ENCODE measurements at regions not wholly inside any gene's neighbourhood (a gene's known extent, or its start where the extent isn't known, plus 50 kb on each side); places are given as distances from the start of the nearest gene placed in this dataset.

- ATAC-seq (replicated peaks in 1 of 2): no peak
- H3K27ac Mint-ChIP-seq: no peak overlapping the region
- DNase-seq: no peak
- no peak overlapping the region for H3K4me3 Mint-ChIP-seq
- H3K27me3 Mint-ChIP-seq (ENCODE audit: low read depth): no peaks in the 10 kb centered on the region
- no peaks in the 10 kb centered on the region for H3K36me3 Mint-ChIP-seq (ENCODE audit: insufficient read depth in 2 of 2)
- peaks cover 82% of the 10 kb centered on the region for H3K4me1 Mint-ChIP-seq (ENCODE audit: low read depth)
- no peaks in the 10 kb centered on the region for H3K9me3 Mint-ChIP-seq
Observed at GRCh38 chr20:50388733-50389437, 121.3 kb upstream of the PTPN1 start.

GRCh38 chr20:50389438-50389807 lies 120.8 kb upstream of the PTPN1 start:
- Mint-ChIP-seq H3K4me1 (ENCODE audit: low read depth) (peaks cover 76% of the 10 kb centered on the region), H3K9me3 (no peaks in the 10 kb centered on the region), H3K4me3 (no peak overlapping the region), H3K36me3 (ENCODE audit: insufficient read depth in 2 of 2) (no peaks in the 10 kb centered on the region), H3K27me3 (ENCODE audit: low read depth) (no peaks in the 10 kb centered on the region), H3K27ac (no peak overlapping the region)
- no peak for ATAC-seq (replicated peaks in 1 of 2)
- DNase-seq: no peak

DNA sequence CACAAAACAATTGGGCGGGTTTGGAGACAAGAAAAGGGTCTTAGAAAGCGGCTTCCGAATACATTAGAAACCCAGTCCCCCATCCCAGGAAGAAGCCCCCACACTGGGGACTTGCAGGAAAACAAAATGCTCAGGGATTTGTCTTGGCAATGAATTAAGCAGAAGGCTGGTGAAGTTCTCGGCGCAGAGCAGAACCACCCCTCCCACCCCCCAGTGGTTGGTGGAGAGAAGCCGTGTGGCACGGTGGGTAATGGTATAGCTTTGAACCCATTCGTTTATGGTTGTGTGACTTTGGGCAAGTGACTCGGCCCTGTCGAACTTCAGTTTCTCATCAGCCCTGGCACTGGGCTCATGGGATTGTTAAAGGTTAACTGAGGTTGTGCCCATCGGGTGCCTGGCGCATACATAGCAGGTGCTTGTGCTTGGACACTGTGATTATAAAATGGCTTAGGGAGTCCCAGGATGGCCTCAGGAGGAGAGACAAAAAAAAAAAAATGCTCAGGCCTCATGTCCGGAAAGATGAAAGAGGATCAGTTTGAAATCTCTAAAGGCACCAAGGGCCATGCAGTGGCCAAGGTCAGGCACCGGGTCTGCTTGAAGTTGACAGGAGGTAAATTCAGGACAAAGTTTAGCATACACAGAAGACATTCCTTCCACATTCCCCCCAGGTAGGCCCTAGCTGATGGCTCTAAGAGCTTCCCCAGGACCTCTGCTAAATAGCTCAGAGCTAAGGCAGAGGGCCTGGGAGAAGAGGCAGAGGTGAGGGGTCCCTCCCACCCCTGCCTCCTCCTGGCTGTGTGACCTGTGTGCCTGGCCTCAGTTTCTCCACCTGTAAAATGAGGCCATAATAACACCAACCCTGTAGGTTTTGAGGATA lies 120.1 kb upstream of the PTPN1 start:
- no peaks in the 10 kb centered on the region for H3K27me3 Mint-ChIP-seq (ENCODE audit: low read depth)
- no peak overlapping the region for H3K27ac Mint-ChIP-seq
- H3K9me3 Mint-ChIP-seq: no peaks in the 10 kb centered on the region
- H3K4me3 Mint-ChIP-seq: no peak overlapping the region
- no peak for DNase-seq
- H3K36me3 Mint-ChIP-seq (ENCODE audit: insufficient read depth in 2 of 2): no peaks in the 10 kb centered on the region
- ATAC-seq (replicated peaks in 1 of 2): no peak
- H3K4me1 Mint-ChIP-seq (ENCODE audit: low read depth): peaks cover 70% of the 10 kb centered on the region

DNA sequence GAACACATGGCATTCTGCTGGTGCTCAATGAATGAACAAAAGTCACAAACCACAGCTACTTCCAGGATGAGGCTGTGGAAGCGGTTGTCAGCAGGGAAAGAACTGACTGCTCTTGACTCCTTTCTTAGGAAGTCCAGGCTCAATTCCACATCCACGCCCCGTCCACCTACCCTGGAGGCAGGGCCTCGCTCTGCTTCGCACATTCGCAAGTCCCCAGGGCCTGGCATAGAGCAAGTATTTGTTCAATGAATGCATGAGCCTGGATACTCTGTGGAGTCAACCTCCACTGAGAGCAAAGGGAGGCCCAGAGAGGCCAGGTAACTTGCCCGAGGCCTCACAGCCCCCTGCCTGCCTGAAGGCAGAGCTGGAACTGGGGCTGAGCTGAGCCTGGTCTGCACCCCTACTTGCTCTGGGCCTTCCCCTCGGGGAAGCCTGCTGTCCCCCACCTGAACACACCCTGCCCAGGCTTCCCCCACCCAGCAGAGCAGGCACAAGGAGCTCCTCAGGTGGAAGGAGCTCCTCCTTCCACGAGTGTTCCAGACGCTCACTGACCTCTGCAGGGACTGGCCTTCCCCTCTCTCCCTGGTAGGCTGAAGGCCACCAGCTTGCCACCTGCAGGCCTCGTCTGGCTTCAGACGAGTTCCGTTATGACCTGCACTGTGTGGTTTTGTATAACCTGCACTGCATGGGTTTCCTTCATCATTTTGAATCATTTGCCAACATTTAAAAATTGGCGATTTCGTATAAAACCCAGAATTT lies 119.3 kb upstream of the PTPN1 start:
- no peaks in the 10 kb centered on the region for H3K36me3 Mint-ChIP-seq (ENCODE audit: insufficient read depth in 2 of 2)
- peaks cover 62% of the 10 kb centered on the region for H3K4me1 Mint-ChIP-seq (ENCODE audit: low read depth)
- no peaks in the 10 kb centered on the region for H3K9me3 Mint-ChIP-seq
- ATAC-seq (replicated peaks in 1 of 2) (no peak), DNase-seq (no peak)
- H3K27ac Mint-ChIP-seq: no peak overlapping the region
- H3K27me3 Mint-ChIP-seq (ENCODE audit: low read depth): no peaks in the 10 kb centered on the region
- no peak overlapping the region for H3K4me3 Mint-ChIP-seq

DNA sequence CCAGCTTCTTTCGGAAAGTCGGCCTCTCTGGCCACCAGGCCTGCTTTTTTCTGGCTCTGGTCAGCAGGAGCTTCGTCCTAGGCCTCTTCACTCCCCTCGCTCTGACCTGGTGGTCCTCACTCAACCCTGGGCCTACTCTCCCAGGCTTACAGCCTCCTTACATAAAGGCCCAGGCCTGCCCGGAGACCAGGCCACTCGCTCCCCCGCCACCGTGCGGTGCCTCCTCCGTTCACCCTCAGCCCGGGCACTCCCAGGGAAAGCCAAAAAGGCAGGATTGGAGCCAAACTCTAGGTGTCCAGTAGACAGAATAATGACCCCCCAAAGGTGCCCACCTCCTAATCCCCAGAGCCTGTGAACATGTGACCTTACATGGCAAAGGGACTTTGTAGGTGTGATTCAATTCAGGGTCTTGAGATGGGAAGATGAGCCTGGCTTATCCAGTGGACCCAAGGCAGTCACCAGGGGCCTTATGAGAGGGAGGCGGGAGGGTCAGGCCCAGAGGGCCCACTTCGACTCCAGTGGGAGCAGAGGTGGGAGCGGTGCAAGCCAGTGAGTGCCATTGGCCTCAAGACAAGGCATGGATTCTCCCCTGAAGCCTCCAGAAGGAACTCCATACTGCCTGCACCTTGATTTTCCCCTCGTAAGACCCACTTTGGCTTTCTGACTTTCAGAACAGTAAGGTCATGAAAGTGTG lies 118.6 kb upstream of the PTPN1 start:
- Mint-ChIP-seq H3K4me1 (ENCODE audit: low read depth) (peaks cover 54% of the 10 kb centered on the region), H3K36me3 (ENCODE audit: insufficient read depth in 2 of 2) (no peaks in the 10 kb centered on the region), H3K9me3 (no peaks in the 10 kb centered on the region), H3K4me3 (no peak overlapping the region), H3K27ac (no peak overlapping the region), H3K27me3 (ENCODE audit: low read depth) (no peaks in the 10 kb centered on the region)
- ATAC-seq (replicated peaks in 1 of 2) (no peak), DNase-seq (no peak)

DNA sequence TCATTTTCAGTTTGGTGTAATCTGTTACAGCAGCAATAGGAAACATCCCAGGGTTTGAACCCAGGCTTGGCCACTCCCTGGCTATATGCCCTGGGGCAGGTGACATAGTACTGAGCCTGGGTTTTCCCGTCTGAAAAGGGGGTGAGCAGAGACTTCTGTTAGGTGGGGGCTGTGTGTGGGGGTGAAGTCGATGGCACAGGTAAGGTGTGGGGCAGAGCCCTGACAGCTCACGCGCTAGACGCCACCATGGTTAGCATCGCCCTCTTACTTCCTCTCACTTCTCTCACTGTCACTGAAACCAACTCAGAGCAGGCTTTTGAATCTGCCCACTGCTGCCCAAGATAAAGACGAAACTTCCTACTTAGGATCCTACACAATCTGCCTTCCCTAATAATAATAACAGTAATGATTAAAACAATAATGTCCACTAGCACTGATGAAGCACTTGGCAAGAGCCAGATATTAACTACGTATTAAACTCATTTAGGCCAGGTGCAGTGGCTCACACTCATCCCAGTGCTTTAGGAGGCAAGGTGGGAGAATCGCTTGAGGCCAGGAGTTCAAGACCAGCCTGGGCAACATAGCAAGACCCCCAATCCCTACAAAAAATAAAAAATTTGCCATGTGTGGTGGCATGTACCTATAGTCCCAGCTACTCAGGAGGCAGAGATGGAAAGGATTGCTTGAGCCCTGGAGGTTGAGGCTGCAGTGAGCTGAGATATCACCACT lies 117.9 kb upstream of the PTPN1 start:
- Mint-ChIP-seq H3K27ac (no peak overlapping the region), H3K9me3 (no peaks in the 10 kb centered on the region), H3K4me3 (no peak overlapping the region), H3K36me3 (ENCODE audit: insufficient read depth in 2 of 2) (no peaks in the 10 kb centered on the region), H3K4me1 (ENCODE audit: low read depth) (peaks cover 51% of the 10 kb centered on the region), H3K27me3 (ENCODE audit: low read depth) (no peaks in the 10 kb centered on the region)
- DNase-seq (peak; percentile 12 to 35), ATAC-seq (replicated peaks in 1 of 2) (peak; percentile 83 to 84)

GRCh38 chr20:50393242-50393641 lies 116.9 kb upstream of the PTPN1 start:
- peaks cover 41% of the 10 kb centered on the region for H3K4me1 Mint-ChIP-seq (ENCODE audit: low read depth)
- DNase-seq: no peak
- H3K27ac Mint-ChIP-seq: no peak overlapping the region

DNA sequence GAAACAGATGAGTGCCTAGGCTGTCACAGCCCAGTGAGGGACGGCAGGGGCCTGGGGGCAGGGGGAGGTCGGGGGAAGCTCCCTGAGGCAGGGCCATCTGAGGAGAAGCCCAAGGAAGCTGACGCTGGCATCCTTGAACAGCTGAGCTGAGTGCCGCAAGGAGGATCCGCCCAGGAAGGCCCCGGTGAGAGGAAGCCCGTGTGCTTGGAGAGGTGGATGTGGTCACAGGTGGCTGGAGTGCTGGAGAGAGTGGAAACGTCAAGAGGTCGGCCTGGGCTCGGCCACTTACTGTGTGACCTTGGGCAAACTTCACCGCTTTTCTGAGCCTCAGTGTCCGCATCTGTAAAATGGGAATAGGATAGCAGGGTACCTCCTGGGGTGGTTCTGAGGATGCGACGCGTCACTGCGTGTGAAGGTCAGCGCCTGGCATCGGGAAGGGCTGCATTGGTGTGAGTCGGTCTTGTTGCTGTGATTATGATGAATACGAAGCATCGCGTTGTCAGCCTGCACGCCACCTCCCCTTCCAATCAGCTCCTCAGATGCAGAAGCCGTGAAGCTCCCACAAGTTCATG lies 116.1 kb upstream of the PTPN1 start:
- no peak overlapping the region for H3K4me3 Mint-ChIP-seq
- DNase-seq: no peak
- H3K27ac Mint-ChIP-seq: no peak overlapping the region

More at GRCh38 chr20:50393242-50393641, 116.9 kb upstream of the PTPN1 start:
- Mint-ChIP-seq H3K36me3 (ENCODE audit: insufficient read depth in 2 of 2) (no peaks in the 10 kb centered on the region), H3K27me3 (ENCODE audit: low read depth) (no peaks in the 10 kb centered on the region), H3K9me3 (no peaks in the 10 kb centered on the region), H3K4me3 (no peak overlapping the region)
- no peak for ATAC-seq (replicated peaks in 1 of 2)

GRCh38 chr20:50394569-50394968 lies 115.6 kb upstream of the PTPN1 start:
- DNase-seq (no peak), ATAC-seq (replicated peaks in 1 of 2) (no peak)
- H3K9me3 Mint-ChIP-seq: no peaks in the 10 kb centered on the region
- peaks cover 28% of the 10 kb centered on the region for H3K4me1 Mint-ChIP-seq (ENCODE audit: low read depth)
- no peaks in the 10 kb centered on the region for H3K27me3 Mint-ChIP-seq (ENCODE audit: low read depth)
- H3K36me3 Mint-ChIP-seq (ENCODE audit: insufficient read depth in 2 of 2): no peaks in the 10 kb centered on the region
- no peak overlapping the region for H3K4me3 Mint-ChIP-seq
- no peak overlapping the region for H3K27ac Mint-ChIP-seq

More for the DNA sequence above, 116.1 kb upstream of the PTPN1 start:
- no peaks in the 10 kb centered on the region for H3K9me3 Mint-ChIP-seq
- ATAC-seq (replicated peaks in 1 of 2): no peak
- no peaks in the 10 kb centered on the region for H3K36me3 Mint-ChIP-seq (ENCODE audit: insufficient read depth in 2 of 2)
- H3K27me3 Mint-ChIP-seq (ENCODE audit: low read depth): no peaks in the 10 kb centered on the region
- peaks cover 33% of the 10 kb centered on the region for H3K4me1 Mint-ChIP-seq (ENCODE audit: low read depth)

DNA sequence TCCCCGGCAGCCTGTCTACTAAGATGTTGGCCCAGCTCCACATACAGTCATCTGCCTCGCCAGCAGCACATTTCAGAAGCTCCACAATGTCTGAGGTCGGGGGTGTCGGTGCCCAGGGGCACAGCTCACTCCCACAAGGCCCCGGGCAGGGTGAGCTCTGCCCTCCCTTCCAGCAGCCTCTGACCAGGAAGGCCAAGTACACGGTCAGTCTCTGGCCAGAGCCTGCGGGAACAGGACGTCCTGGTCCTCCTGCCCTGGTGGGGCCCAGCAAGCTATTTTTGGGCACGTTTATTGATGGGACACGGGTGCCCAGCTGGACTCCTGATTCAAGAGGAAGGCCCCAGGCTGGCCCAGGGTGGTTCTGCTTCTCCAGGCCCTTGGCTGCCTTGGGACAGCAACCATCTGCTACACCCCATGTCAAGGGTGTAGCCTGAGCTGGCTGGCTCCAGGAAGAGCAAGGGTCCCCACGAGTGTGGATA lies 114.9 kb upstream of the PTPN1 start:
- Mint-ChIP-seq H3K27me3 (ENCODE audit: low read depth) (no peaks in the 10 kb centered on the region), H3K4me1 (ENCODE audit: low read depth) (peaks cover 21% of the 10 kb centered on the region), H3K36me3 (ENCODE audit: insufficient read depth in 2 of 2) (no peaks in the 10 kb centered on the region), H3K9me3 (no peaks in the 10 kb centered on the region), H3K27ac (no peak overlapping the region), H3K4me3 (no peak overlapping the region)
- no peak for ATAC-seq (replicated peaks in 1 of 2)
- no peak for DNase-seq

GRCh38 chr20:50395914-50396488 lies 114.2 kb upstream of the PTPN1 start:
- H3K4me1 Mint-ChIP-seq (ENCODE audit: low read depth): peaks cover 16% of the 10 kb centered on the region
- ATAC-seq (replicated peaks in 1 of 2) (no peak), DNase-seq (no peak)
- no peak overlapping the region for H3K4me3 Mint-ChIP-seq
- H3K27ac Mint-ChIP-seq: no peak overlapping the region
- H3K36me3 Mint-ChIP-seq (ENCODE audit: insufficient read depth in 2 of 2): no peaks in the 10 kb centered on the region
- no peaks in the 10 kb centered on the region for H3K9me3 Mint-ChIP-seq
- H3K27me3 Mint-ChIP-seq (ENCODE audit: low read depth): no peaks in the 10 kb centered on the region

GRCh38 chr20:50396623-50397022 lies 113.6 kb upstream of the PTPN1 start:
- Mint-ChIP-seq H3K9me3 (no peaks in the 10 kb centered on the region), H3K4me1 (ENCODE audit: low read depth) (peaks cover 10% of the 10 kb centered on the region), H3K4me3 (no peak overlapping the region), H3K27ac (no peak overlapping the region), H3K36me3 (ENCODE audit: insufficient read depth in 2 of 2) (no peaks in the 10 kb centered on the region), H3K27me3 (ENCODE audit: low read depth) (no peaks in the 10 kb centered on the region)
- ATAC-seq (replicated peaks in 1 of 2): no peak
- DNase-seq: no peak

Data from activated T-cell treated with anti-CD3 and anti-CD28 coated beads, Interleukin-2, amount 50 U/mL, for 72 hours (primary cell).